Stimulated activated CD4-positive, alpha-beta T cell treated with anti-CD3 and anti-CD28 coated beads, TNF-alpha, amount 100 ng/mL, for 4 hours (primary cell): ENCODE measurements at regions not wholly inside any gene's neighbourhood (a gene's known extent, or its start where the extent isn't known, plus 50 kb on each side); places are given as distances from the start of the nearest gene placed in this dataset.
"Not testable (repeated sequence)": the region's sequence is repeated elsewhere in the genome, so short reads cannot be mapped to it uniquely, and the experiment has no call there.

Source experiments
- DNase-seq, 3 experiments: peaks; one replicate each; pipeline ENCODE4 v3.0.0-alpha.2; 2020; ENCODE audit warnings: low read depth in 3 of 3

DNA sequence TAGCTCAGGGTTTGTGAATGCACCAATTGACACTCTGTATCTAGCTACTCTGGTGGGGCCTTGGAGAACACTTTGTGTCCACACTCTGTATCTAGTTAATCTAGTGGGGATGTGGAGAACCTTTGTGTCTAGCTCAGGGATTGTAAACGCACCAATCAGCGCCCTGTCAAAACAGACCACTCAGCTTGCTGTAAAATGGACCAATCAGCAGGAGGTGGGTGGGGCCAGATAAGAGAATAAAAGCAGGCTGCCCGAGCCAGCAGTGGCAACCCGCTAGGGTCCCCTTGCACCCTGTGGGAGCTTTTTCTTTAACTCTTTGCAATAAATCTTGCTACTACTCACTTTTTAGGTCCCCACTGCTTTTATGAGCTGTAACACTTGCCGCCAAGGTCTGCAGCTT lies 115.6 kb upstream of the MBNL1 start:
- DNase-seq: not testable (repeated sequence)

DNA sequence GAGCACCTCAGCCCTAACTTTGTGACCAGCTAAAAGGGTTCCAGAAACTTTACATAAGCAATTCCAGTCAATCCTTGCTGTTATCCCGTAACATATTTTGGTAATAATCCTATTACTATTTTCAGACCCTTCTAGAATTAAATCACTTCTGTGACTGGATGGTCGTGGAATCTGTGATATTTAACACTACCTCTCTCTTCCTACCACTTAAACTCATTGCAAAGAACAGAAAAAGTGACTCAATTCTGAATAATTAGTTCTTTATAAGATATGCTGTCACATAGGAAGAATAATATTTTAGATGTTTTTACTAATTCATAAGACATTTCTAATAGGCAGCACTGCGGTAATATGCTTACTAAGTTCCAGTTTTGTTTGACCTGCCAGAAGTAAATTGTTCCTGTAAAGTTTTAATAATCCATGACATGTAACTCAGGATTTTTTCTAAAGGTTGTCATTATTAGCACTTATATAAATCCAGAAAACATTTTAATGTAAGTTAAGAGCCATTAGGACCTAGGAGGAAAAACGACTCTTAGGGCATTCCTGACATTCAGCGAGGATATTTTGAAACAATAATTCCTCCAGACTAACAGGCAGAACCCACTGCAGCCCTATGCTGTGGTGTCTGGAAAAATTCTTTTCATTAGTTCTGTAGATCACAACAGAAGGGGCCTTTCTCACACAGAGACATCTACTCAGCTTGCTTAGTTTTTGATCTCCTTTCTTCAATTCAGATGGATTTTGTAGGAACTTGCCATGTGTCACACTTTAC lies 113.3 kb upstream of the MBNL1 start:
- DNase-seq: no peak

DNA sequence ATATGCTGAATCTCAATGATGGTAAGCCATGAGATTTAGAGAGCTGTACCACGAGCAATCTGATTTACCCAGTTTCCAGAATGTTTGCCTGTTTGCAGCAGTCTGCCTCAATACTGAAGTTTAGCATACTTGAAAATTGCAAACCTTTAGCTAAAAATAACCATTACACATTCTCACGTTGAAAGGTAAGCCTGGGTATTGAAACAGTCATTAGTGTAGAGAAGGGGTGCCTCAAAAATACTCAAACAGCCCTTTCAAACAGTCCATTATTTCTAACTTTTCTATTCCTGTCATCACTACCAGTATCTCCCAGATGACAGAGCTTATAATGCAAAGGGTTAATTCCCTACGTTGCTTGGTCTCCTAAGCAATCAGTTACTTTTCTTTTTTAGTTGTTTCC lies 111.8 kb upstream of the MBNL1 start:
- DNase-seq: no peak

DNA sequence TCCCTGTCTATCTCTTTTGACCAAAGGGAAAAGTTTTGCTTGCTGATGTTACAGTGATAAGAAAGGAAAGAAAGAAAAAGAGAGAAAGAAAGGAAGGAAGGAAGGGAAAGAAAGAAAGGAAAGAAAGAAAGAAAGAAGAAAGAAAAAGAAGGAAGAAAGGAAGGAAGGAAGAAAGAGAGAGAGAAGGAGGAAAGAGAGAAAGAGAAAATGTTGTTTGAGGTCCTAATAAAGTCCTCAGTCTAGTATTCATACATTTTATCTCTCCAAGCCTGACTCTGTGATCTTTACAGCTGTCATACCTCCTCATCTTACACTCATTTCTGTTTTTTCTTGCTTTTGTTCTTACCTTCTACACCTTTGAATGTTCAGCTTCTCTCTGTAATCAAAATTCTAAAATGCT lies 111.4 kb upstream of the MBNL1 start:
- no peak for DNase-seq

DNA sequence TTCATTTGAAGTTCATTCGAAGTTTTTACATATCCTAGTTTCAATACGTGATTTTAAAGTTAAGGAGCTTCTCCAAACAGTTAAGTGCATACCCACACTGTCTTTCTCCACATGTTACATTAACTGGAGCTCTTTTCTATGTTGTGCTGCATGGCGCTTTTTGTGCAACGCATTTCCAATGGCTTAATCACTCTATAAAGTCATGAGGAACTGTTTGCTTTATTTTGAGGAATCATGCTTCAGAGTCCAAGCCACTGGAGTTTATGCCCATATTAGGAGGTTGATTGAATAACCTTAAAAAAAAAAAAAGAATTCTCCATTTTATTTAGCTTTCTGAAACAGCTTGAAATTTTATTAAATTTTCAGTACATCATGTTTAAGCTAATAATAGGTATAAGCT lies 109.4 kb upstream of the MBNL1 start:
- DNase-seq: no peak

DNA sequence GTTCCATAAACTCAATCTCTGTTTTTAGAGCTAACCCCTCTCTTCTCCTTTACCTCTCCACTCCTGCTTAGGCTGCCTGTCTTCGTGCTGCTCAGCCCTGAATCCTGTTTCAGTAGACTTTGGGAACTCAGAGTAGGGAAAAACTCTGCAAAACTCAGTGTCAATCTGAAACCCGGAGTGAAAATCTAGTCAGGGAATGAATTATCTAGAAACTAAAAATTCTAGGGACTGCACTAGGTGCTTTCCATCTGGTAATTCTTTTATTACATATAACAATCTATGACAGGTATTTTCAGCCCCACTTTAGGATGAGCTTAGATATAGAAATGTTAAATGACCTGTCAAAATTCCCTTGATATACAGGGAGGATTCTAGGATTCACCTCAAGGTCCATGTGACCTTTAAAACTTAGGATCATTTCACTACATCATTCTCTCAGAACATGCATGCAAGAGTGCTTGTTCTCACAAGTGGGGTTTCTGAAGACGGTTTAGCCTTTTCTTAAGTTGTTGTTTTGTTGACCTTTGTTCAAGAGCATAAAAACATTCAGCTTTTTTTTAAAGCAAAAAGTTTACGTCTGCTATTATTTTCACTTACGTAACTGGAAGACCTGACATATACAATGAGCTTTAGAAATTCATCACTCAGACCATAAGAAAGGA lies 108.2 kb upstream of the MBNL1 start:
- DNase-seq: no peak

DNA sequence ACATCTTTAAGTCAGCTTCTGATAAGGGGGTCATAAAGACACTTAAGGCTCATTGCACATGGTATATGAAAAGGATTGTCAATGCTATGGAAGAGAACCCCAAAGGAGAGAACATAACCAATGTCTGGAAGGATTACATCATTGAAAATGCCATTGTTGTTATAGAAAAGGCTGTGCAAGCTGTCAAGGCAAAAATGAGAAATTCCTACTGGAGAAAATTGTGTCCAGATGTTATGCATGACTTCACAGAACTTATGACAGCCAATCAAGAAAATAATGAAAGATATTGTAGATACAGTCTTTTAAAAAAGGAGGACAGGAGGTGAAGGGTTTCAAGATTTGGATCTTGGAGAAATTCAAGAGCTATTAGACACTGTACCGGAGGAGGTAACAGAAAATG lies 96.3 kb upstream of the MBNL1 start:
- no peak for DNase-seq

DNA sequence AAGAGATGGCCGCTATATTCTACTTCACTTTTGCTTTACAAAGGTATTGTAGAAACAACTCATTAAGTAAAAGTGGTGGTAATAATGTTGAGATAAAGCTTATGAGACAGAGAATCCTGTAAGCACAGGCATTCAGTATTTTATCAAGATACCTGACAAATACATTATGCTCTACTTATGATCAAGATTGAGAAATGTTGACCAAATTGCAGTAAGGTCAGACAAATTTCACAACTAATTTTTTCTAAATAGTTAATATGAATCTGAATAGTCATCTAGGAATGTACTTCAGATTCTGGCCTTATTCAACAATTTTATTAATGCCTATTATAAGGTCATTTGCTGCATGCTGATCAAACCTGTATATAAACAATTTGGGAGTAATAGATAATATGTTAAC lies 95.1 kb upstream of the MBNL1 start:
- DNase-seq: no peak

DNA sequence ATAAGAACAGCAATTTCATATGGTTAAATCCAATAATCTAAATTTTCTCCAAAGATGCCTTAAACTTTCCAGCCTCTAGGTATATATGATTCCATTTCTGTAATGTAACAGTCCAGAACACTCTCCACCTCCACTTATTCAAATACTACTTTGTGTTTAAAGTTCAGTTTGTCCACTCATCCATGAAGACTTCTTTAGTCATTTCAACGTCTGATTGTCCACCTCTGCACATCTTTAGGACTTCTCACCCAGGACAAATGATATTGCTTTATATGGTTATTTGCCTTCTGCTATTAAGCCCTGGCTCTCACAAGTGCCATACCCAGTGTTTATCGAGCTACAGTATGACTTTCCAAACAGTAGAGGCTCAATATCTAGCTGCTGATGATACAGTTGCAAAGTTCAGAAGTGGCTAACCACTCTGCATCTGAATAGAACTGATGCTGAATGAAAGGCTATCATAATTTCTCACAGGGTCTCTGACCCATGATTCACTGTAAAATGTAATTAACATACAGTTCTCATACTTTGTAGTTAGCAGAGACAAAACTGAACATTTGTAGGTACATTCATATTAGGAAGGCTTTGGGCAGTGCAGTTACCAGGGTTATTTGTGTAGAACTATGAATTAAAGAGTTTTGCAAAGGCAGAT lies 93.7 kb upstream of the MBNL1 start:
- no peak for DNase-seq

DNA sequence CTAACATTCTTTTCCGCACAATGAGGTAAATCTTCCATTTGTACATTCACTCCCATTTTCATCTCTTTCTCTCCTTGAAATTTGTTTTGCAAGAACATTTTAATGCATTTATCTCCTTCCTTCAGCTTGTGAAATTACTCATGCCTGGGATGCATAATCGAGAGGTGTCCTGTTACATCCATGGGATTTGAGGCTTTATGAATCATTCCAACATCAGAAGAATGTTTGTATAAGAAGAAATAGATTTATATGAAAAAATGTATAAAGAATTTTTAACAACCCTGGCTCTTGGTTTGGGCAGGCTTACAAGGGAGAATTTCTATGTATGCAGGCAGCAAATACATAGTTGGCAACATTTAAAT lies 93.2 kb upstream of the MBNL1 start:
- no peak for DNase-seq

DNA sequence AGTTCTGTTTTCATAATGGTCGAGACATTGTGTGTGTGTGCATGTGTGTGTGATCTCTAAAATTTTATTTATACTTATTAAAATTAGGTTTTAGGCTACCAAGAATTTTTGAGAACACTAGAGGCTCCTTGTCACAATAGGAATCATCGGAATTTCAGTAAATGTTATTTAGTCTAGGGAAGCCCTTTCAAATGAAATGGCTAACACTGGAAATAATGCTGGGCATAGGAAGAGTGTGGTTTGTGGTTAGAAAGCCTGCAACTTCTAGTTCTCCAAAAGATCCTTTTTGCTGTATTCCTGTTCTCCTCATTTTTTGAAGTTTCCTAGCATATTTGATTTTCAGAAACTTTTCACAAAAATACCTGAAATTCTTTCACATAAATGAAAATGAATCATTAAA lies 92.5 kb upstream of the MBNL1 start:
- no peak for DNase-seq

DNA sequence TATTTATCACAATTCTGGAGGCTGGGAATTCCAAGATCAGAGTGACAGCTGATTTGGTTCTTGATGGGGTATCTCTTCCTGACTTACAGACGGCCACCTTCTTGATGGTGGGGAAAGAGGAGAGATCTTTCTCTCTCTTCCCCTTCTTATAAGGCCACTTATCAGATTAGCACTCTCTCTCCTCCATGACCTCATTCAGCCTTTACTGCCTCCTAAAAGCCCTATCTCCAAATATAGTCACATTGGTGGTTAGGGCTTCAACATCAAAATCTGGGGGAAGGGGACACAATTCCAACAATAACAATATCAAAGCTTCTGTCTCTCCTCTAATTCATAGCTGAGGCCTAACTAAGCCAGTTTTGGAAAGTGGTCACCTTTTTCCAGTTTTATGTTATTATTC lies 91.7 kb upstream of the MBNL1 start:
- no peak for DNase-seq

DNA sequence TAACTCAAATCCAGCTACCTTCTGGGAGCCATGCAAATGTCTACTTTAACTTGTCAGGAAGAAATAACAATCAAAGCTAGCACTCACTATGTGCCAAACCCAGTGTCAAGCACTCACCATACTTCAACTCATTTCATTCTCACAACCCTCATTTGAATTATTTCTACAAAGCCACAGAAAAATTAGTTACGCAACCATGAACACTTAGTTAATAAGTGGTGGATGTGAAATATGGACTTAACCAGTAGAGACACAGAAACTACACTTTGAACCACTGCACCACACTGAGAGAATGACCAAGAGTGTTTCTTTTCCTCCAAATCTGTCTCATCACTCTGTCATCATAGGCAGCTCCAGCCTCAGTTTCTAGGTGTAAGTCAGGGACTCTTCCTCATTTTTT lies 91.0 kb upstream of the MBNL1 start:
- DNase-seq: no peak

DNA sequence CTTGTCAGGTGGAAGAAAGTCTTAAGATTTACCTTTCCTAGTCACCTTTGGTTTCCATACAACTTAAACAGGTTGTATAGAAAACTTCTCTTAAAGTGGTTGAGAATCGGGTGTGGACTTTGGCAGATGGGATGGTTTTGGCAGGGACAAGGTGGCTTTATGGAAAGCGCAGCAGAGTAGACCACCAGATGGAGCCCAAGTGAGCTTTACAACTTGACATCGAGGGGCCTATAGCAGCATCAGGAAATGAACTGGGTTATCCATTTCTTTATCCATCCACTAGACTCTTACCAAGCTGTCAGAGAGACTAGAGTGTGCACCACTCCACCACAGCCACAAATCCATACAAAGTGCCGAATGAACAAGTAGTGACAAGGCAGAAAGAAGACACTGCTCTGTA lies 85.3 kb upstream of the MBNL1 start:
- no peak for DNase-seq

DNA sequence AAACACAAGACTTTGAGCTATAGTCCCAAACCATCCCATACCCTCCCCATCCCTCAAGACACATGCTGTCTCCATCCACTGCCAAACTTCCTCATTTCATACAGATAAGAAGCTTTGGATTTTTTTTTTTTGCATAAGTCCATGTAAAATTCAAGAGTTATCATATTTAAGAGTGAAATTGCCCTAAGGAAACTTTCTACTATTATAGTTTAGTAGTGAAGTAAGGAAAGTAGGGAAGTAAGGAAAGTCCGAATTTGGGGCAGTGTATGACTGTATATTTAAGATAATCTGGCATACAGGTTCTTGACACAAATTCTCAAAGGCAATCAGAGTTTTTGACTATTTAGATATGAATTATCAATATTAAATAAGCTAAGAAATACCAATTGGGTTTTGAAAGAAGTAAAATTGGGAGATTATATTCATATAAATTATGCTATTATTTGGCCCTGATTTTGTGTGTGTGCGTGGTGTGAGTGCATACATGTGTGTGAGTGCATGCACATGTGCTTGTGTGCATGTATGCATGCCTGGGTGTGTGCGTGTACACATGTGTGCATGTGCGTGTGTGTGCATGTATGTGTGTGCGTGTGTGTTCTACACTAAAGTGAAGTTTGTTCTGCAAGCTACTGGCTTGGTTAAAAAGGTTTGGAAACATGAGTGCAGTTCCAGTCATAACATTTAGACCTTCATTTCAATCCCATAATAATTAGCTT lies 83.6 kb upstream of the MBNL1 start:
- no peak for DNase-seq

DNA sequence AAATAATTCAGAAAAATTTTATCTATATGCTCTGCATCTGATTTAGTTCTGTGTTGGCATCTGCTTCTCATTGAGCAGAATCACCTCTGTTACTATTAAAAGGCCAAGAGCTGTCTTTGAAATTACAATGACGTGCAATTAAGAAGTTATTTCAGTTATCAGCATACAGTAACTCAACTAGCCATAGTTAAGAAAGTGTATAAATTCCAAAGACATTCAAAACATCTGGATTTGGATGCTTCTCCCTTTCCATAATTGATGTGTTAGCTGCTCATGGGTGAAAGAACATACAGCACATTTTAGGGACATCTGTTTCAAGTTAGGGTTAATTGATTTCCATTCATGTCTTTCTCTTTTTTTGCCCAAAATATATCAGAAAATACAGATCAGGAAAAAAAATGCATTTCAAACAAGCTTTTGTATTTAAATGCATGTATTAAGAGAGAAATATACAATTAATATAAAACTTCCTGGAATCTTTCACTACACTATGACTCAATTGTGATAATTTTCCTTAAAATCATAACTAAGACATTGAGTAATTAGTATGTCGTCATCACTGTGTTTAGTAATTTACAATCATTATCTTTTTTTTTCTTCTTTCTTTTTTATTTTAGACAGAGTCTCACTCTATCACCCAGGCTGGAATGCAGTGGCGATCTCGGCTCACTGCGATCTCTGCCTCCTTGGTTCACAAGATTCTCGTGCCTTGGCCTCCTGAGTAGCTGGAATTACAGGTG lies 82.7 kb upstream of the MBNL1 start:
- DNase-seq: no peak

DNA sequence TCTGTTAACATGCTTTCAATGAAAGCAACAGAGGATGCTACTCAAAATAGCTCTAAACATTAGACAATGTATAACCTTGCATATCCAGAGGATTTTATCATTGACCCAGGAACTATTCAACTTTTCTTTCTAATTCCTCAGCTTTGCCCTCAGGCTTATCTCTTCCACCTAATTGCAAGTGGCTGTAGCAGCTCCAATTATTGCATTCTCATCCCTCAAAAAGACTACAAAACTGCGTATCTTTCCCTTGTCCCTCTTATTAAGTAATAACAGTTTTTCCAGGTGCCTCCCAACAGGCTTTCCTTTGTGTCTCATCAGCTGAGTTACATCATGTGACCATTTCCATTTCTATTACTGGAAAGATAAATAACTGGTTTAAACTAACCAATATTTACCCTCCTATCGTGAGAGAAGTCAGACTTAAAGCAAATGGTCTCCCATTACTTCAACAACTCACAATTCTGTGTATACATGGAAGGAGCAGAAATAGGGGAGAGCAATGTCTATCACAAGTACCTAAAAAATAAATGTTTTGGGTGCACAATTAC lies 78.0 kb upstream of the MBNL1 start:
- no peak for DNase-seq

DNA sequence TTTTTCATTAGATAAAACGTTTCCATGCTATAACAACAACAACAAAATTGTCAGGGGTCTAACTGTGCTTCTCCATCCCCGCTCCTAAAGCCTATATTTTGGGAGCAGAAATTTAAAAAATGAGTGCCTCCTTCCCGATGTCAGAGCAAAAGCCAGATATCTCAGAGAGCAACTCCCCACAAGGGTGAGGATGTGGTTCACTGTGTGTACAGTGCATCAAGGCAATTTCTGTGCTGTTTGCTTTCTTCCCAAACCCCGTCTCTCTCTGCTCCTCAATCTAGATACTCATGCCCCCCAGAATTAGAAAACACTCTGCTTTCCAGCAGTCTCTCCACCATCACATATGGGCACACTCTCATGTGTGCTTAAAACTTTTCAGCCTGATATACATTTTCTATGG lies 76.7 kb upstream of the MBNL1 start:
- no peak for DNase-seq

DNA sequence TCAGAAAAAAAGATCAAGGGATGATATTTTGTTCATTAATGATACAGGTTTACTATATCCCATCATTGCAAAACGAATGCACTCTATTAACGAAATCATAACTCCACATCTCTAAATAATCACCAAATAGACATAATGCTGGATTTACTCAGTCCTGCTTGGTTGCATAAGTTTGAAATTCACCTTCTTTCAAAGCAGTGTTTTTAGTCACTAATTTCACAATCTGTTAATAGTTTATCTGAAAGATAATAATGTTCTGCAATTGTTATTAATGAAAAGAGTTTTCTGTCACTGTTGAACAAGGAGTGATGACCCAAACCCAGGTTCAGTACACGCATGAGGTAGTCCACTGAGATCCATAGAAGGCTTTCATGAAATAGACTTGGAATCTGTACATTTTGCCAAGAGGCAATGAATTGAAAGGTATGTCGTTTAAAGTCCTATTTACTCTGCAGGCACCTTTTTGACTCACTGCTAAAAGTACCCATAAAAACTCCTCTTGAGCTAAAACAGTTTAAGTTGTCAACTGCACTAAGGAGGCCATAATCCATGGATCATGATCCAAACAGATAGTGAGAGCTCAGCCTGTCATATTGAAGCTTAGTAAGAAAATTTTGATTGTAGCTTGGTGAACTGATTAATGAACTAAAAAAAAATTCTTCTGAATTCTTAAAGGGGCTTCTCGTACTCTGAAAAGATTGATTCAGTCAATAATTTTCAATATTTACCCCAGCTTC lies 75.6 kb upstream of the MBNL1 start:
- no peak for DNase-seq

DNA sequence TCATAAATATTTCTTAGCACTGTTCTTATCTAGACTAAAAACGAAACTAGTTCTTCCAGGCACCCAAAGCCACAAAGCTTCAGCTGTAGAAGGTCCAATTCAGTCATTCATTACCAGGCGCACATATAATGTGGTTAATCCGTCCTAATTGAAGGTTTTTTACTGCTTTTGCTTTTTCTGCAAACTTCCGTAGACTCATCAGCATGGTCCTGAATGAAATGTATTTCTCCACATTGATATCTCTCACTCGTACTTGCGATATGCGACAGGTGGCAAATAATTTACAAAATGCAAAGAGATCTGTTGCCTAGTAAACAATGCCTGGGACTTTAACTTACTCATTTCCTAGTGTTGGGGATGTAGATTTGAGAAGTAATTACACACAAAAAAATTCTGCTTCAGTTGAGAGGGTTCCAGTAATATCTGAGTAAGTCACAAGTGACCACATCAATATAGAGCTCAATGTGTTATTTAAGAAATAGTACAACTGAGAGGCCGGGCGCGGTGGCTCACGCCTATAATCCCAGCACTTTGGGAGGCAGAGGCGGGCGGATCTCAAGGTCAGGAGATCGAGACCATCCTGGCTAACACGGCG lies 75.0 kb upstream of the MBNL1 start:
- DNase-seq: no peak

DNA sequence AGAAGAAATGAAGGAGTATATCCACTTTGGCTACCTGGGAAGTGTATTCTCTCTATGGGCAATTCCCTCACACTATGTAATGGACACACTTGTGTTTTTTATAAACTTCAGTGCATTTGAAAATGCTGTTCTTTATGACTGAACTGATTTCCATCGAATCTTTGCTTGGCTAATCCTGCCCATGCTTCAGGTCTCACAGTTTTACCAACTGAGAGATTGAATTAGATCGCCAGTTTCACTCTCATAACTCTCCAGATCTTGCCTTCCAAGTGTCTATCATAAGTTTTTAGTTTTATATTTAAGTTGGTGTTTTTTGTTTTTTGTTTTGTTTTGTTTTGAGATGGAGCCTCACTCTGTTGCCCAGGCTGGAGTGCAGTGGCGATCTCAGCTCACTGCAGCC lies 73.5 kb upstream of the MBNL1 start:
- DNase-seq: no peak
